ENCODE measurements at regions not wholly inside any gene's neighbourhood (a gene's known extent, or its start where the extent isn't known, plus 50 kb on each side); places are given as distances from the start of the nearest gene placed in this dataset.

GRCh38 chr3:106809041-106809440, 568.2 kb upstream of the CCDC54 start:
- TF ChIP-seq, protein P1, sequence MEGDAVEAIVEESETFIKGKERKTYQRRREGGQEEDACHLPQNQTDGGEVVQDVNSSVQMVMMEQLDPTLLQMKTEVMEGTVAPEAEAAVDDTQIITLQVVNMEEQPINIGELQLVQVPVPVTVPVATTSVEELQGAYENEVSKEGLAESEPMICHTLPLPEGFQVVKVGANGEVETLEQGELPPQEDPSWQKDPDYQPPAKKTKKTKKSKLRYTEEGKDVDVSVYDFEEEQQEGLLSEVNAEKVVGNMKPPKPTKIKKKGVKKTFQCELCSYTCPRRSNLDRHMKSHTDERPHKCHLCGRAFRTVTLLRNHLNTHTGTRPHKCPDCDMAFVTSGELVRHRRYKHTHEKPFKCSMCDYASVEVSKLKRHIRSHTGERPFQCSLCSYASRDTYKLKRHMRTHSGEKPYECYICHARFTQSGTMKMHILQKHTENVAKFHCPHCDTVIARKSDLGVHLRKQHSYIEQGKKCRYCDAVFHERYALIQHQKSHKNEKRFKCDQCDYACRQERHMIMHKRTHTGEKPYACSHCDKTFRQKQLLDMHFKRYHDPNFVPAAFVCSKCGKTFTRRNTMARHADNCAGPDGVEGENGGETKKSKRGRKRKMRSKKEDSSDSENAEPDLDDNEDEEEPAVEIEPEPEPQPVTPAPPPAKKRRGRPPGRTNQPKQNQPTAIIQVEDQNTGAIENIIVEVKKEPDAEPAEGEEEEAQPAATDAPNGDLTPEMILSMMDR (IDR thresholded peaks at IDR 0.05; ENCODE audit: borderline replicate concordance, extremely low read depth, low read length, poor library complexity, severe bottlenecking) = no peak
- no peak for TF ChIP-seq EZH2 (IDR thresholded peaks at IDR 0.05; ENCODE audit: borderline replicate concordance, low read depth, low read length, severe bottlenecking)
